DOHH2 (cell line): ENCODE measurements at regions not wholly inside any gene's neighbourhood (a gene's known extent, or its start where the extent isn't known, plus 50 kb on each side); places are given as distances from the start of the nearest gene placed in this dataset.

ENCODE experiments used
- H3F3A ChIP-seq: fragments of 200-600 bp; sonication (generic), shearing (Covaris generic); 2 replicates; pipeline ENCODE4 v1.6.0; 2016; ENCODE audit warnings: antibody characterized with exemption, mild to moderate bottlenecking; ENCODE audit not compliant: control insufficient read depth, insufficient read depth
- H3K27ac ChIP-seq: fragments of 200-600 bp; sonication (generic); 2 replicates; pipeline ENCODE4 v1.5.1; 2014; ENCODE audit warnings: low read depth, mild to moderate bottlenecking, low read length, moderate library complexity
- H3K27me3 ChIP-seq: fragments of 200-600 bp; sonication (generic); 2 replicates; pipeline ENCODE4 v1.6.1; 2014; ENCODE audit warnings: mild to moderate bottlenecking, low read length, mixed read lengths; ENCODE audit not compliant: control insufficient read depth
- H3K36me3 ChIP-seq: fragments of 200-600 bp; sonication (generic); 2 replicates; pipeline ENCODE4 v1.6.1; 2014; ENCODE audit warnings: mild to moderate bottlenecking, low read length, moderate library complexity, mixed read lengths; ENCODE audit not compliant: control insufficient read depth
- H3K4me1 ChIP-seq: fragments of 200-600 bp; sonication (generic); 2 replicates; pipeline ENCODE4 v1.6.1; 2014; ENCODE audit warnings: mild to moderate bottlenecking, low read length, mixed read lengths; ENCODE audit not compliant: control insufficient read depth
- H3K4me2 ChIP-seq: fragments of 200-600 bp; sonication (generic); 2 replicates; pipeline ENCODE4 v1.6.0; 2014; ENCODE audit warnings: mild to moderate bottlenecking, low read length, moderate library complexity
- H3K4me3 ChIP-seq: fragments of 200-600 bp; sonication (generic); 2 replicates; pipeline ENCODE4 v1.5.1; 2014; ENCODE audit warnings: mild to moderate bottlenecking, low read length, mixed read lengths
- H3K79me2 ChIP-seq: fragments of 200-600 bp; sonication (generic); 2 replicates; pipeline ENCODE4 v1.6.1; 2014; ENCODE audit warnings: mild to moderate bottlenecking, low read length, mixed read lengths; ENCODE audit not compliant: control insufficient read depth
- H3K9me2 ChIP-seq: fragments of 200-600 bp; sonication (generic); replicated peaks from 2 replicates; pipeline ENCODE4 v1.6.1; 2014; ENCODE audit warnings: mild to moderate bottlenecking, low read length, mixed read lengths; ENCODE audit not compliant: control insufficient read depth
- H3K9me3 ChIP-seq: fragments of 200-600 bp; sonication (generic); 2 replicates; pipeline ENCODE4 v1.6.1; 2014; ENCODE audit warnings: antibody characterized with exemption, low read length, mixed read lengths; ENCODE audit not compliant: control insufficient read depth, insufficient read depth
- H4K20me1 ChIP-seq: fragments of 200-600 bp; sonication (generic); 2 replicates; pipeline ENCODE4 v1.6.0; 2014; ENCODE audit warnings: low read depth, mild to moderate bottlenecking, antibody characterized with exemption, low read length, moderate library complexity; ENCODE audit not compliant: control insufficient read depth, insufficient read depth
- EZH2phosphoT487 ChIP-seq: fragments of 200-600 bp; sonication (generic); IDR thresholded peaks from 2 replicates; pipeline ENCODE4 v1.6.1; 2017; ENCODE audit warnings: borderline replicate concordance, mild to moderate bottlenecking, antibody characterized with exemption, low read length, moderate library complexity, mixed read lengths
- TF ChIP-seq, protein P1 (sequence below): fragments of 200-600 bp; sonication (generic); IDR thresholded peaks from one replicate; pipeline ENCODE4 v1.5.1; 2014; ENCODE audit warnings: antibody characterized with exemption, mild to moderate bottlenecking, low read depth, low read length; ENCODE audit not compliant: poor library complexity, severe bottlenecking

DNA sequence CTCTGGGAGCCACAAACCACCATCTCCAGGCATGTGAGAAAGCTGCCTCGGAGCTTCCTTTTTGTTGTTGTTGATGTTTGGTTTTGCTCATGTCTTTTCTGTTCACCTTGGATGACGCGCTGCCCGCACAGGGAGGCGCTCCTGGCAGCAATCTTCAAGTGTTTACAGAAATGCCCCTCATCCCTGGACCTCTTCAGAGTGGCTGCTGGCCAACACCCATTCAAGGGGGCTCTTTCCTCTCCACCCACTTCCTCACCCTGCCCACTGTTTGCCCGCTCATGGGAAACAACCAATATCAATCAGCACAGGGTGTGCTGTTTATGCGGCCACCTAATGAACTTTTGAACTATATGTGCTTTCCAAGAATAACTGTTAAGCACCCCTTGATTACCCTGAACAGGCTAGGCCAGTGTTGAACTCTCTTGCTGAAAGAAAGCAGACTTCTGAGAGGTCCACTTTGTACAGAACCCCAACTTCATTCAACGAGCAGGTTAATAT is 355.1 kb upstream of the CLNK start:
- H3K9me3 ChIP-seq, result no peaks in the 10 kb centered on the region
- no peak overlapping the region for H3K27ac ChIP-seq
- H3K36me3 ChIP-seq, result no peaks in the 10 kb centered on the region
- no peaks in the 10 kb centered on the region for H3K79me2 ChIP-seq
- no peak overlapping the region for H3K4me2 ChIP-seq
- H3K9me2 ChIP-seq, result no peaks in the 10 kb centered on the region
- no peak overlapping the region for H3K4me3 ChIP-seq
- no peaks in the 10 kb centered on the region for H4K20me1 ChIP-seq
- H3F3A ChIP-seq, result no peaks in the 10 kb centered on the region
- no peak for TF ChIP-seq EZH2phosphoT487
- TF ChIP-seq, protein P1, sequence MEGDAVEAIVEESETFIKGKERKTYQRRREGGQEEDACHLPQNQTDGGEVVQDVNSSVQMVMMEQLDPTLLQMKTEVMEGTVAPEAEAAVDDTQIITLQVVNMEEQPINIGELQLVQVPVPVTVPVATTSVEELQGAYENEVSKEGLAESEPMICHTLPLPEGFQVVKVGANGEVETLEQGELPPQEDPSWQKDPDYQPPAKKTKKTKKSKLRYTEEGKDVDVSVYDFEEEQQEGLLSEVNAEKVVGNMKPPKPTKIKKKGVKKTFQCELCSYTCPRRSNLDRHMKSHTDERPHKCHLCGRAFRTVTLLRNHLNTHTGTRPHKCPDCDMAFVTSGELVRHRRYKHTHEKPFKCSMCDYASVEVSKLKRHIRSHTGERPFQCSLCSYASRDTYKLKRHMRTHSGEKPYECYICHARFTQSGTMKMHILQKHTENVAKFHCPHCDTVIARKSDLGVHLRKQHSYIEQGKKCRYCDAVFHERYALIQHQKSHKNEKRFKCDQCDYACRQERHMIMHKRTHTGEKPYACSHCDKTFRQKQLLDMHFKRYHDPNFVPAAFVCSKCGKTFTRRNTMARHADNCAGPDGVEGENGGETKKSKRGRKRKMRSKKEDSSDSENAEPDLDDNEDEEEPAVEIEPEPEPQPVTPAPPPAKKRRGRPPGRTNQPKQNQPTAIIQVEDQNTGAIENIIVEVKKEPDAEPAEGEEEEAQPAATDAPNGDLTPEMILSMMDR, result no peak
- peaks cover 28% of the 10 kb centered on the region for H3K4me1 ChIP-seq
- no peaks in the 10 kb centered on the region for H3K27me3 ChIP-seq

- Histone ChIP-seq H3K79me2 (no peaks in the 10 kb centered on the region), H3K9me2 (no peaks in the 10 kb centered on the region), H3K4me2 (no peak overlapping the region), H3K27me3 (no peaks in the 10 kb centered on the region), H3K27ac (no peak overlapping the region), H4K20me1 (no peaks in the 10 kb centered on the region), H3K36me3 (no peaks in the 10 kb centered on the region), H3K9me3 (no peaks in the 10 kb centered on the region), H3K4me1 (peaks cover 25% of the 10 kb centered on the region), H3F3A (no peaks in the 10 kb centered on the region), H3K4me3 (no peak overlapping the region)
- TF ChIP-seq, protein P1, result no peak
- TF ChIP-seq EZH2phosphoT487, result no peak
Measured at GRCh38 chr4:11038926-11039325, 354.4 kb upstream of the CLNK start.

GRCh38 chr4:11037637-11038036 is 353.1 kb upstream of the CLNK start:
- TF ChIP-seq EZH2phosphoT487, result no peak
- TF ChIP-seq, protein P1, result no peak
- H3K36me3 ChIP-seq, result no peaks in the 10 kb centered on the region
- peaks cover 2% of the 10 kb centered on the region; the same call in 1 of the 2 replicates for H3K9me3 ChIP-seq
- no peak overlapping the region for H3K4me3 ChIP-seq
- no peak overlapping the region for H3K4me2 ChIP-seq
- H4K20me1 ChIP-seq, result no peaks in the 10 kb centered on the region
- H3F3A ChIP-seq, result no peaks in the 10 kb centered on the region
- peaks cover 13% of the 10 kb centered on the region for H3K4me1 ChIP-seq
- H3K27me3 ChIP-seq, result no peaks in the 10 kb centered on the region
- H3K27ac ChIP-seq, result no peak overlapping the region
- no peaks in the 10 kb centered on the region for H3K79me2 ChIP-seq
- no peaks in the 10 kb centered on the region for H3K9me2 ChIP-seq

GRCh38 chr4:11028334-11028733 is 343.8 kb upstream of the CLNK start:
- Histone ChIP-seq H3K27me3 (no peaks in the 10 kb centered on the region), H3K27ac (no peak overlapping the region), H3K9me3 (peaks cover 11% of the 10 kb centered on the region; the same call in 1 of the 2 replicates), H3K4me3 (no peak overlapping the region), H3K36me3 (no peaks in the 10 kb centered on the region), H3K4me1 (peaks cover 8% of the 10 kb centered on the region), H3F3A (no peaks in the 10 kb centered on the region), H3K9me2 (no peaks in the 10 kb centered on the region), H3K79me2 (no peaks in the 10 kb centered on the region), H4K20me1 (no peaks in the 10 kb centered on the region), H3K4me2 (no peak overlapping the region)
- no peak for TF ChIP-seq EZH2phosphoT487
- TF ChIP-seq, protein P1, result no peak
